M059J (cell line): ENCODE measurements at regions not wholly inside any gene's neighbourhood (a gene's known extent, or its start where the extent isn't known, plus 50 kb on each side); places are given as distances from the start of the nearest gene placed in this dataset.

Experiments used
- DNase-seq: peaks from one replicate; pipeline ENCODE4 v3.0.0-alpha.2; 2012; ENCODE audit warnings: low read depth

GRCh38 chr1:11373895-11374747 is 101.1 kb downstream of the UBIAD1 start:
- DNase-seq, result no peak

- DNase-seq, result no peak
Observed at GRCh38 chr1:11374748-11375110, 101.7 kb downstream of the UBIAD1 start.

DNA sequence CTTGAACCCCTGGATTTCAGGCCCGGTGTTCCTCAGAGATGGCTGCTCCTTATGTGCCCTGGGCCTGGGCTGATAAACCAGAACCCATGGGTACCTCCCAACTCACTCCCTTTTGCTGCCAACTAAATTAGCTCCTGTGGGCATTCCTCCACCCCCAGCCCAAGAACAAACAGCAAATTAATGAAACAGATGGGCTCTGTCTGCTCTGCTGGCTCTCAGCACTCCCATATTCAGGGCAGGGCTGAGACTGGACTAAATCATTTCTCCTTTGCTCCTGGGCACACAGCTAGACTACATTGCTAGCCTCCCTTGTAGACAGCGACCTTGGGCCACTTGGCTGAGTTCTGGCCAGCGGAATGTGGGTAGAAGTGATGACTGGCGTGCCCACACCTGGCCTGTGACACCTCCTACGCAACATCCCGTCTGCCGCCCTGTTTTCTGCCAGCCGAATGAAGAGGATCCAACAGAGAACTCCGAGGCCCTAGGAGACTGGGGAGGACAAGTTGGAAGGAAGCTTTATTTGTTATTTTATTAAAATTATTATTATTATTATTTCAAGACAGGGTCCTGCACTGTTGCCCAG is 101.9 kb upstream of the DISP3 start:
- DNase-seq, result no peak

- no peak for DNase-seq
Observed at GRCh38 chr1:11377954-11378353, 101.0 kb upstream of the DISP3 start.

DNA sequence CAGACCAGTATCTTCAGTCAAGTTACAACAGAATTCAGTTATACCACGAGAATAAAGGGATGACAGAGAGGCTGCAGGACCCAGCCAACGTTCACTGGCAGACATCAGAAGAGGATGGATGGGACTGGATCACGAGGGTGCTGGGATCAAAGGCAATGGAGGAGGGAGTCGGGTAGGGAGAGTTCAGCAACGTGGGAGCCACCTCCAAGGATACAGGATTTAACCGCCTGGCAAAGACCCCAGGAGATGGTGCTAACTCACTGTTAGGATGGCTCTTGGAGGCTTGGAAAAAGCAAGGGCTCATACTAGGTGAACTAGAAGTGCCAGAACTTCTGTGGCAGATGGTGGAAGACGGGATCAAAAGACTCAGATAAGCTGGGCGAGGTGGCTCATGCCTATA is 99.1 kb upstream of the DISP3 start:
- no peak for DNase-seq

DNA sequence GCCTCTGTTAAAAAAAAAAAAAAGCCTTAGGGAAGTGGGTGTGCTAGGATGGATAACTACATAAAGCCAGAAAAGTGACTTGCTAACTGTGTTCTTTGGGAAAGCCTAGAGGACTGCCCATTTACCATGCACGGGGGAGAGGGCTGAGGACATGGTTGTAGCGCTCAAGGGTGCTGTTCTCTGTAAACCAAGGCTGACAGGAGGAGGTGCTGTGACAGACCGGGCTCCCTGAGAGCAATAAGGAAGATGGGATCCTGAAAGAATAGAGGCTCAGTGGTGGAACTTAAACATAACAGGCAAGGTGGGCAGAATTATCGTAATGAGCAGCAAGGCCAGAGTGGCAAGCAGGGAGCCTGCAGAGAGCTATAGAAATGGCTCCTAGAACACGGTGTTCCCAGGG is 98.5 kb upstream of the DISP3 start:
- no peak for DNase-seq

GRCh38 chr1:11383553-11384169 is 95.3 kb upstream of the DISP3 start:
- no peak for DNase-seq

GRCh38 chr1:11384170-11384554 is 94.8 kb upstream of the DISP3 start:
- peak; percentile 55 for DNase-seq

- no peak for DNase-seq
Observed at GRCh38 chr1:11387829-11388228, 91.1 kb upstream of the DISP3 start.

- no peak for DNase-seq
Observed at GRCh38 chr1:11388617-11389016, 90.3 kb upstream of the DISP3 start.

GRCh38 chr1:11391327-11391726 is 87.6 kb upstream of the DISP3 start:
- DNase-seq, result no peak

- no peak for DNase-seq
Observed at GRCh38 chr1:11391886-11392285, 87.1 kb upstream of the DISP3 start.

DNA sequence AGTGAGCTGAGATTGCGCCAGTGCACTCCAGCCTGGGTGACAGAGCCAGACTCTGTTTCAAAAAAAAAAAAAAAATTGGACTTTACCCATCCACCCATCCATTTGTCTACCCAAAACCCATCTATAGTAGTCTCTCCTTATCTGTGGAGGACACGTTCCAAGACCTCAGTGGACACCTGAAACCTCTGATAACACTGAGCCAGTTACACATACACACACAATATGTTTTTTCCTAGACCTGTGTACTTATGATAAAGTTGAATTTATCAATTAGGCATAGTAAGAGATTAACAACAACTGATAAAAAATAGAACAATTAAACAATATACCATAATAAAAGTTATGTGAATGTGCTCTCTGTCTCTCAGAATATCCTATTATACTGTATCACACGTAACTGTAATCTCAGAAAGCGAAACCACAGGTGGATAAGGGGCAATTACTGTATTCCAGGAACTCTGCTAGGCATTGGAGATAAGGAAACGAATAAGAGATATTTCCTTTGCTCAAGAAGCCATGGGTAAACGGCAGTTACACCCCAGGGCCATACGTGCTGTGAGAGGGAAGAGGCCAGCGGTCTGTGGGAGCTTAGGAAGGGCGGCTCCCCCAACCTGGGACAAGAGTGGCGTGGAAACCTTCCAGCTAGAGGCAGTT is 84.2 kb upstream of the DISP3 start:
- DNase-seq, result no peak

DNA sequence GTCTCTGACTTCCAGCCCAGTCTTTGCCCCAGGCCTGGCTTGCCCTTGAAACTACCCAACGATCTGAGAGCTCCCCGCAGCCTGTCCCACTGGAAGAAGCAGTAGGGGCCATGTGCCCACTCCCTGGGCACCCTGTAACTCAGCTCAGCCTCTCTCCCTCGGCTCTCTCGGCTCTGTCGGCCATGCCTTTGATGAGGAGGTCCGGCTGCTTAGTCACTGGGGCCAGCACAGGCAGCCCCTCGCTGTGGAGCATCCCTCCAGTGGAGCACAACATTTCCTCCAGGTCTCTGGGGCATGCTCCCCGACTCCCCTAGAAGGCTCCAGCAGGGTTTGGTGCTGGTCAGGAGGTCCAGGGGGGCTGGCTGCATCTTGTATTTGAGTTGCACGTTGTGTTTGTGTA is 83.3 kb upstream of the DISP3 start:
- no peak for DNase-seq

DNA sequence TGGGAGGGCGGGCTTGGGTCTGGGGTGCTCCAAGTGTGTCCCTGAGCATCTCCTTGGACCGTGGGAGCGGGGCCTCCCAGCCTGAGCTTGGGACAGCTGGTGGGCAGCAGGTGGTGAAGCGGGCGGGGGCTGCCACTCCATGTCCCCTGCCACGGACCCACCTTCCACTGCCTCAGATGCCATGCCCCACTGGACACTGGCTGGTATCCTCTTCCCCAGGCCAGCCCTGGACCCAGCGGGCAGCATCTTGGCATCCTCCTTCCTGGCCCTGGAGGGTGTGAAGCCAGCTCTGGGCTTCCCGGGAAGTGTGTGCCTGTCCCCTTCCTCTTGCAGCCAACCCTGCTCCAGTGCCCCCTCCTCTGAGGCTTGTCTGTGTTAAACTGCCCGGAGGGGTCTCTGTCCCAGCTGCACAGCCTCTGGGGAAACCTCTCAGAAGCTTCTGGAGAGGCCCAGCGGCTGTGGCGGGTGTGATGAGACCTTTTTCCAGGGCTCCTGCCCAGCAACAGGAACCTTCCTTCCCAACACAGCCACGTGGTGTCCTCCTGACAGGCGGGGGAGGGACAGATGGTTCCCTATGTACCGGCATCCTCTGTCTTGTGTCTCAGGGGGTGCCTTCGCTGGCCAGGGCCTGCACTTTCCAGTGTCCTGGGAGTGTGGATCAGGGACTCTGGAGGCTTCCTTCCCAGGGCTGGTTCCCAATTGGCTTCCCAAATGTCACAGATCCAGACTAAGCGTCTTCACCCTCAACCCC is 81.6 kb upstream of the DISP3 start:
- no peak for DNase-seq

DNA sequence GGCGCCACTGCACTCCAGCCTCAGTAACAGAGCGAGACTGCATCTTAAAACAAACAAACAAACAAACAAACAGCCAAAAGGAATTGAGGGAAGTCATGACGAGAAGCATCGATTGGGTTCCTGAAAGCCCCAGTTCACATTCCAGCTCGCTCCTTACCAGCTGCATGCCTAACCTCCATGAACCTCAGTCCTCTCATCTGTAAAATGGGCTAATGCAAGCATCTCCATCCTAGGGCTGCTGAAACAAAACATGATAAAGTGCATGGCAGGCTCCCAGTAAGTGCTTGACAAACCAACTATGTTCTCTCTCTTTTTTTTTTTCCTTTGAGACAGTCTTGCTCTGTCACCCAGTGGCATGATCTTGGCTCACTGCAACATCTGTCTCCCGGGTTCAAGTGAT is 79.7 kb upstream of the DISP3 start:
- DNase-seq, result no peak

GRCh38 chr1:11400155-11400554 is 78.8 kb upstream of the DISP3 start:
- no peak for DNase-seq

DNA sequence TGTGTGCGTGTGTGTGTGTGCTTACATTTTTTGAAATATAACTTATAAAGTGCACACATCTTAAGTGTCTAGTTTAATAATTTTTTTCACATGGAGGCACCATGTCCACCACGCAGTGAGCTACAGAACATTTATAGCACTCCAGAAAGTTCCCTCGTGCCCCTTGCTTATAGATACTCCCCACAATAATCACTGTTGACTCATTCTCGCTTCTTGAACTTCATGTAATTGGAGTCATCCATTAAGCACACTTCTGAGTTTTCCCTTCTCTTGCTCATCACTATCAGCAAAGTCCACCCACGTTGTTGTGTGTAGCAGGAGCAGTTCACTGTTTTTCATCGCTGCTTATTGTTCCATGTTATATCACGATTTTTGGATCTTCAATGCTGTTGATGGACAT is 78.4 kb upstream of the DISP3 start:
- DNase-seq, result no peak

- DNase-seq, result no peak
Observed at GRCh38 chr1:11406845-11407244, 72.1 kb upstream of the DISP3 start.

DNA sequence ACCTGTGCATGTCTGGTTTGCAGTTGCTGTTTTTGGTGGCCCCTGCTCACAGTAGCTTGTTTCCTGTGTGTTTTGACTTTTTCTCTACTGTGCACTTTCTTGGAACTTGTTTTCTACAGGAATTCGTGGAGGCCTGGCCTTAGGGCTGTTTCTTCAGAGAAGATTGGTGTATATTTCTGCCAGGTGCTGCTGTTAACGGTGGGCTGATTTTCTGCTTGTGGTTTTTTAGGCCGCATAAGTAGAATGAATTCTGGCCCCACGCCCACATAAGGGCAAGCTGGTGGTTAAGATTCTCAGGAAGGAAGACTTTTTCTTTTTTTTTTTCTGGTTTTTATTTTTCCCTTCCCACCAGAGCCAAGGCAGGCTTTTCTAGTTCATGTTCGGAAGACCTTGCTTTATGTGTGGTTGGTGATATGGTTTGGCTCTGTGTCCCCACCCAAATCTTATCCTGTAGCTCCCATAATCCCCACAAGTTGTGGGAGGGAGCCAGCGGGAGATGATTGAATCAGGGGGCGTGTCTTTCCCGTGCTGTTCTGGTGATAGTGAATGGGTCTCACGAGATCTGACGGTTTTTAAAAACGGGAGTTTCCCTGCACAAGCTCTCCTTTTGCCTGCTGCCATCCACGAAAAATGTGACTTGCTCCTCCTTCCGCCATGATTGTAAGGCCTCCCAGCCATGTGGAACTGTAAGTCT is 71.5 kb upstream of the DISP3 start:
- no peak for DNase-seq

GRCh38 chr1:11412141-11412540 is 66.8 kb upstream of the DISP3 start:
- no peak for DNase-seq
